GM12878 (cell line): ENCODE measurements at regions not wholly inside any gene's neighbourhood (a gene's known extent, or its start where the extent isn't known, plus 50 kb on each side); places are given as distances from the start of the nearest gene placed in this dataset.

ENCODE experiments used
- ATAC-seq: fragments of 200-7000 bp; cut with Tn5 transposase; 3 replicates; pipeline ENCODE4 v1.9.1; 2020; ENCODE audit warnings: mild to moderate bottlenecking, moderate library complexity
- BruUV-seq: library from RNA; stranded (reverse); fragments of 400-500 nt; replicated peaks from 2 replicates; lab custom pipeline; 2021; lab: Mats Ljungman, UMichigan
- CTCF ChIA-PET: fragments of 300-600 bp; sonication (Branson Sonifier 250); formaldehyde crosslinking; extraction: SDS; loops from one replicate; lab custom pipeline; 2021; ENCODE audit warnings: inconsistent platforms; lab: Yijun Ruan, JAX
- POLR2A ChIA-PET: fragments of 350-600 bp; formaldehyde crosslinking; extraction: SDS; loops from one replicate; lab custom pipeline; 2021; ENCODE audit warnings: inconsistent platforms; lab: Charles Lee
- RAD21 ChIA-PET: fragments of 300-600 bp; sonication (Branson Sonifier 250); formaldehyde crosslinking; loops from one replicate; lab custom pipeline; 2023; ENCODE audit warnings: antibody characterized with exemption; ENCODE audit not compliant: unreplicated experiment; lab: Charles Lee
- SMC1A ChIA-PET: fragments of 300-600 bp; sonication (Branson Sonifier 250); formaldehyde crosslinking; loops from one replicate; lab custom pipeline; 2023; ENCODE audit not compliant: unreplicated experiment, uncharacterized antibody; lab: Charles Lee
- DNase-seq: peaks from one replicate; pipeline ENCODE4 v3.0.0-alpha.2; 2011; ENCODE audit warnings: low read depth, low spot score
- FAIRE-seq: peaks from 3 replicates; lab custom pipeline; 2011; peaks lifted over from hg19 to GRCh38; lab: Jason Lieb, UNC
- H2AFZ ChIP-seq: 2 replicates; pipeline ENCODE4 v1.6.0; 2011; ENCODE audit warnings: low read depth, low read length, control low read depth; ENCODE audit not compliant: control insufficient read depth
- H3K27ac ChIP-seq: 2 replicates; pipeline ENCODE4 v1.5.1; 2011; ENCODE audit warnings: control low read depth; ENCODE audit not compliant: control insufficient read depth, insufficient read depth
- H3K27me3 ChIP-seq, 2 experiments: replicated peaks in 1 of 2; 2 replicates each; pipeline versions ENCODE4 v1.6.0 to v1.6.1; 2011; ENCODE audit warnings: low read length in 1 of 2; ENCODE audit not compliant: control insufficient read depth in 2 of 2, insufficient read depth in 2 of 2
- H3K36me3 ChIP-seq, 2 experiments: 2 replicates each; pipeline ENCODE4 v1.5.1; 2011; ENCODE audit warnings: low read length in 1 of 2; ENCODE audit not compliant: control insufficient read depth in 2 of 2, insufficient read depth in 2 of 2
- H3K4me1 ChIP-seq: 2 replicates; pipeline ENCODE4 v1.6.1; 2011; ENCODE audit warnings: mild to moderate bottlenecking, low read length, moderate library complexity, mixed read lengths; ENCODE audit not compliant: control insufficient read depth, insufficient read depth
- H3K4me2 ChIP-seq: 2 replicates; pipeline ENCODE4 v1.6.0; 2011; ENCODE audit warnings: control low read depth; ENCODE audit not compliant: control insufficient read depth, insufficient read depth
- H3K4me3 ChIP-seq: fragments of 200-600 bp; sonication (generic); 2 replicates; pipeline ENCODE4 v1.5.1; 2016
- H3K79me2 ChIP-seq: 2 replicates; pipeline ENCODE4 v1.6.0; 2011; ENCODE audit warnings: low read length; ENCODE audit not compliant: control insufficient read depth, insufficient read depth
- H3K9ac ChIP-seq: 2 replicates; pipeline ENCODE4 v1.8.0; 2011; ENCODE audit warnings: low read length, control low read depth, mixed read lengths; ENCODE audit not compliant: control insufficient read depth, insufficient read depth
- H3K9me3 ChIP-seq: replicated peaks from 3 replicates; pipeline ENCODE4 v1.5.1; 2011; ENCODE audit warnings: mild to moderate bottlenecking, low read length; ENCODE audit not compliant: control insufficient read depth, insufficient read depth
- H4K20me1 ChIP-seq: 2 replicates; pipeline ENCODE4 v1.6.0; 2011; ENCODE audit not compliant: control insufficient read depth, insufficient read depth
- BCL11A ChIP-seq: IDR thresholded peaks from 2 replicates; pipeline ENCODE4 v1.6.1; 2011; ENCODE audit warnings: low read depth, low read length
- CREB1 ChIP-seq: IDR thresholded peaks from 2 replicates; pipeline ENCODE4 v1.6.1; 2012; ENCODE audit warnings: low read depth, mild to moderate bottlenecking, inconsistent platforms
- ETV6 ChIP-seq, 2 experiments: fragments of 450-650 bp in 1 of 2; IDR thresholded peaks in 1 of 2; conservative IDR thresholded peaks in 1 of 2; 2 replicates each; pipeline ENCODE4 v1.6.1; 2014; ENCODE audit warnings: antibody characterized with exemption in 1 of 2, borderline replicate concordance in 1 of 2, low read depth in 1 of 2, mild to moderate bottlenecking in 1 of 2, moderate library complexity in 1 of 2
- NR2C1 ChIP-seq: fragments of 450-650 bp; IDR thresholded peaks from 2 replicates; pipeline ENCODE4 v1.6.1; 2017; ENCODE audit warnings: antibody characterized with exemption, mild to moderate bottlenecking, moderate library complexity
- NR2F1 ChIP-seq: fragments of 450-650 bp; conservative IDR thresholded peaks from 2 replicates; pipeline ENCODE4 v1.6.1; 2017; ENCODE audit warnings: mild to moderate bottlenecking
- POU2F2 ChIP-seq: IDR thresholded peaks from 3 replicates; pipeline ENCODE4 v1.6.1; 2011; ENCODE audit warnings: low read depth, mild to moderate bottlenecking, low read length, borderline replicate concordance
- RUNX3 ChIP-seq: IDR thresholded peaks from 2 replicates; pipeline ENCODE4 v1.6.1; 2012; ENCODE audit warnings: low read length, inconsistent platforms
- SIN3A ChIP-seq: IDR thresholded peaks from 2 replicates; pipeline ENCODE4 v1.6.1; 2012; ENCODE audit warnings: low read depth, low read length, improper control_type of control experiment
- SREBF1 ChIP-seq: IDR thresholded peaks from 2 replicates; pipeline ENCODE4 v1.6.1; 2012; ENCODE audit warnings: mild to moderate bottlenecking, low read length
- SUPT20H ChIP-seq: IDR thresholded peaks from 2 replicates; pipeline ENCODE4 v1.6.1; 2011; ENCODE audit warnings: low read depth, mild to moderate bottlenecking, low read length, moderate library complexity, borderline replicate concordance; ENCODE audit not compliant: control insufficient read depth
- SUZ12 ChIP-seq: fragments of 200-600 bp; sonication (generic); IDR thresholded peaks from one replicate; pipeline ENCODE4 v1.6.1; 2018; ENCODE audit warnings: antibody characterized with exemption, mild to moderate bottlenecking; ENCODE audit not compliant: unreplicated experiment
- YY1 ChIP-seq: IDR thresholded peaks from 2 replicates; pipeline ENCODE4 v1.6.1; 2011; ENCODE audit warnings: low read depth, mild to moderate bottlenecking, low read length
- WGBS: methylation state at CpG from one replicate; pipeline ENCODE4 v1.1.6; 2016; ENCODE audit warnings: low lambda C conversion rate; ENCODE audit not compliant: insufficient replicate concordance, insufficient coverage; ENCODE audit errors: missing lambda C conversion rate; 5-methylcytosine and 5-hydroxymethylcytosine counted together
- in situ Hi-C: fragments of 300-500 bp; cut with MboI; formaldehyde crosslinking; loops from 9 replicates; pipeline ENCODE4 v1.14.3; 2018; ENCODE audit warnings: mixed read lengths
- intact Hi-C: fragments of 100-400 bp; cut with micrococcal nuclease; formaldehyde crosslinking; loops from one replicate; pipeline ENCODE4 v1.14.2; 2022; ENCODE audit not compliant: unreplicated experiment
- TF ChIP-seq, protein P1 (sequence below): fragments of 450-650 bp; IDR thresholded peaks from 2 replicates; pipeline ENCODE4 v1.6.1; 2017; ENCODE audit warnings: mild to moderate bottlenecking, low read depth, inconsistent platforms; ENCODE audit not compliant: poor library complexity, severe bottlenecking
- TF ChIP-seq, protein P2 (sequence below): fragments of 450-650 bp; formaldehyde crosslinking; IDR thresholded peaks from 2 replicates; pipeline ENCODE4 v1.4.0; 2022; ENCODE audit warnings: mild to moderate bottlenecking, moderate library complexity
- TF ChIP-seq, protein P3 (sequence below): fragments of 450-650 bp; conservative IDR thresholded peaks from 2 replicates; pipeline ENCODE4 v1.6.1; 2017; ENCODE audit warnings: mild to moderate bottlenecking, moderate library complexity

DNA sequence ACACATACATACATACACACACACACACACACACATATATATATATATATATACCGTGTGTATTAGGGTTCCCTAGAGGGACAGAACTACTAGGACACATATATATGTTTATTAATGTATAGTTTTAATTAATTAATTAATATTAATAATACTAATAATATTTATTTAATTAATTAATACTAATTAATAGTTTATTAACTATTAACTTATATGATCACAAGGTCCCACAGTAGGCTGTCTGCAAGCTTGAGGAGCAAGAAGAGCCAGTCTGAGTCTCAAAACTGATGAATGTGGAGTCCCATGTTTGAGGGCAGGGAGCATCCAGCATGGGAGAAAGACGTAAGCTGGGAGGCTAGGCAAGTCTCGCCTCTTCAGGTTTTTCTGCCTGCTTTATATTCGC, 398.0 kb upstream of the KIF2A start (continued):
- TF ChIP-seq, protein P1, sequence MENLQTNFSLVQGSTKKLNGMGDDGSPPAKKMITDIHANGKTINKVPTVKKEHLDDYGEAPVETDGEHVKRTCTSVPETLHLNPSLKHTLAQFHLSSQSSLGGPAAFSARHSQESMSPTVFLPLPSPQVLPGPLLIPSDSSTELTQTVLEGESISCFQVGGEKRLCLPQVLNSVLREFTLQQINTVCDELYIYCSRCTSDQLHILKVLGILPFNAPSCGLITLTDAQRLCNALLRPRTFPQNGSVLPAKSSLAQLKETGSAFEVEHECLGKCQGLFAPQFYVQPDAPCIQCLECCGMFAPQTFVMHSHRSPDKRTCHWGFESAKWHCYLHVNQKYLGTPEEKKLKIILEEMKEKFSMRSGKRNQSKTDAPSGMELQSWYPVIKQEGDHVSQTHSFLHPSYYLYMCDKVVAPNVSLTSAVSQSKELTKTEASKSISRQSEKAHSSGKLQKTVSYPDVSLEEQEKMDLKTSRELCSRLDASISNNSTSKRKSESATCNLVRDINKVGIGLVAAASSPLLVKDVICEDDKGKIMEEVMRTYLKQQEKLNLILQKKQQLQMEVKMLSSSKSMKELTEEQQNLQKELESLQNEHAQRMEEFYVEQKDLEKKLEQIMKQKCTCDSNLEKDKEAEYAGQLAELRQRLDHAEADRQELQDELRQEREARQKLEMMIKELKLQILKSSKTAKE, result no peak
- TF ChIP-seq POU2F2, result no peak
- TF ChIP-seq SREBF1, result no peak
- TF ChIP-seq ETV6 (conservative IDR thresholded peaks at IDR 0.05 in 1 of 2, IDR thresholded peaks at IDR 0.05 in 1 of 2; ENCODE audit: borderline replicate concordance in 1 of 2, low read depth in 1 of 2), result no peak
- no peak for TF ChIP-seq SUZ12
- no peak for TF ChIP-seq NR2F1
- TF ChIP-seq RUNX3, result no peak
- no peak for TF ChIP-seq YY1
- TF ChIP-seq BCL11A, result no peak
- TF ChIP-seq CREB1, result no peak

DNA sequence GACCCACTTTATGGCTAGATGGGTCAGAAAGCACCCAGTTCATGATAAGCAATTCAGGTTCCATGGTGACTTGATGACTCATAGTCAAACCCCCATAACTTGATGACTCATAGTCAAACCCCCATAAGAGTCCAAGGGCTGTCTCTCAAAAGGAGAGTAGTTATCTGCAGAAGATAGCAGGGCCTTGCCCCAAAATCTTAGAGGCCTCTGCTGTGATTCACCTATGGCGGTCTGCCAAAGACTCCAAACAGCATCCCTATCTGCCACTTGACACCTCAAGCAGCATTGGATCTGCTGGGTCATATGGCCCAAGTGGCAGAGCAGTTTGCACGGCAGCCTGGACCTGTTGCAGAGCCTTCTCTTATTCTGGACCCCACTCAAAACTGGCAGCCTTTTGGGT, 395.2 kb upstream of the KIF2A start:
- no peaks in the 10 kb centered on the region for H3K79me2 ChIP-seq
- H4K20me1 ChIP-seq, result no peaks in the 10 kb centered on the region
- no TSS peak for BruUV-seq
- H3K27me3 ChIP-seq, result no peaks in the 10 kb centered on the region
- intact Hi-C loops, result no loop called here
- FAIRE-seq, result no peak
- no peak overlapping the region for H3K9ac ChIP-seq
- POLR2A ChIA-PET, result no interaction called here
- H3K27ac ChIP-seq, result no peak overlapping the region
- no peaks in the 10 kb centered on the region for H3K36me3 ChIP-seq
- no peak for ATAC-seq
- H2AFZ ChIP-seq, result no peak overlapping the region
- SMC1A ChIA-PET, result no interaction called here
- H3K4me1 ChIP-seq, result no peaks in the 10 kb centered on the region
- RAD21 ChIA-PET, result no interaction called here
- H3K4me2 ChIP-seq, result no peak overlapping the region
- H3K4me3 ChIP-seq, result no peak overlapping the region
- DNase-seq, result no peak
- in situ Hi-C loops, result no loop called here
- WGBS, result 23% methylated on average over 2 of the region's 2 CpGs
- CTCF ChIA-PET, result no interaction called here
- no peaks in the 10 kb centered on the region for H3K9me3 ChIP-seq
- TF ChIP-seq SUPT20H (no peak), NR2C1 (no peak), SIN3A (no peak)
- TF ChIP-seq, protein P2, sequence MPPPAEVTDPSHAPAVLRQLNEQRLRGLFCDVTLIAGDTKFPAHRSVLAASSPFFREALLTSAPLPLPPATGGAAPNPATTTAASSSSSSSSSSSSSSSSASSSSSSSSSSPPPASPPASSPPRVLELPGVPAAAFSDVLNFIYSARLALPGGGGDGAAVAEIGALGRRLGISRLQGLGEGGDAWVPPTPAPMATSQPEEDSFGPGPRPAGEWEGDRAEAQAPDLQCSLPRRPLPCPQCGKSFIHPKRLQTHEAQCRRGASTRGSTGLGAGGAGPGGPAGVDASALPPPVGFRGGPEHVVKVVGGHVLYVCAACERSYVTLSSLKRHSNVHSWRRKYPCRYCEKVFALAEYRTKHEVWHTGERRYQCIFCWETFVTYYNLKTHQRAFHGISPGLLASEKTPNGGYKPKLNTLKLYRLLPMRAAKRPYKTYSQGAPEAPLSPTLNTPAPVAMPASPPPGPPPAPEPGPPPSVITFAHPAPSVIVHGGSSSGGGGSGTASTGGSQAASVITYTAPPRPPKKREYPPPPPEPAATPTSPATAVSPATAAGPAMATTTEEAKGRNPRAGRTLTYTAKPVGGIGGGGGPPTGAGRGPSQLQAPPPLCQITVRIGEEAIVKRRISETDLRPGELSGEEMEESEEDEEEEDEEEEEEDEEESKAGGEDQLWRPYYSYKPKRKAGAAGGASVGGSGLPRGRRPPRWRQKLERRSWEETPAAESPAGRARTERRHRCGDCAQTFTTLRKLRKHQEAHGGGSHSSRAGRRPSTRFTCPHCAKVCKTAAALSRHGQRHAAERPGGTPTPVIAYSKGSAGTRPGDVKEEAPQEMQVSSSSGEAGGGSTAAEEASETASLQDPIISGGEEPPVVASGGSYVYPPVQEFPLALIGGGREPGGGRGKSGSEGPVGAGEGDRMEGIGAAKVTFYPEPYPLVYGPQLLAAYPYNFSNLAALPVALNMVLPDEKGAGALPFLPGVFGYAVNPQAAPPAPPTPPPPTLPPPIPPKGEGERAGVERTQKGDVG (CRISPR knock-in tag), result no peak
- TF ChIP-seq, protein P3, sequence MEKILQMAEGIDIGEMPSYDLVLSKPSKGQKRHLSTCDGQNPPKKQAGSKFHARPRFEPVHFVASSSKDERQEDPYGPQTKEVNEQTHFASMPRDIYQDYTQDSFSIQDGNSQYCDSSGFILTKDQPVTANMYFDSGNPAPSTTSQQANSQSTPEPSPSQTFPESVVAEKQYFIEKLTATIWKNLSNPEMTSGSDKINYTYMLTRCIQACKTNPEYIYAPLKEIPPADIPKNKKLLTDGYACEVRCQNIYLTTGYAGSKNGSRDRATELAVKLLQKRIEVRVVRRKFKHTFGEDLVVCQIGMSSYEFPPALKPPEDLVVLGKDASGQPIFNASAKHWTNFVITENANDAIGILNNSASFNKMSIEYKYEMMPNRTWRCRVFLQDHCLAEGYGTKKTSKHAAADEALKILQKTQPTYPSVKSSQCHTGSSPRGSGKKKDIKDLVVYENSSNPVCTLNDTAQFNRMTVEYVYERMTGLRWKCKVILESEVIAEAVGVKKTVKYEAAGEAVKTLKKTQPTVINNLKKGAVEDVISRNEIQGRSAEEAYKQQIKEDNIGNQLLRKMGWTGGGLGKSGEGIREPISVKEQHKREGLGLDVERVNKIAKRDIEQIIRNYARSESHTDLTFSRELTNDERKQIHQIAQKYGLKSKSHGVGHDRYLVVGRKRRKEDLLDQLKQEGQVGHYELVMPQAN, result no peak
